ENCODE measurements at regions not wholly inside any gene's neighbourhood (a gene's known extent, or its start where the extent isn't known, plus 50 kb on each side); places are given as distances from the start of the nearest gene placed in this dataset.
A peak's percentile ranks its signal among the peaks of the same experiment; 100 is the strongest.
"Not testable (repeated sequence)": the region's sequence is repeated elsewhere in the genome, so short reads cannot be mapped to it uniquely, and the experiment has no call there.

DNA sequence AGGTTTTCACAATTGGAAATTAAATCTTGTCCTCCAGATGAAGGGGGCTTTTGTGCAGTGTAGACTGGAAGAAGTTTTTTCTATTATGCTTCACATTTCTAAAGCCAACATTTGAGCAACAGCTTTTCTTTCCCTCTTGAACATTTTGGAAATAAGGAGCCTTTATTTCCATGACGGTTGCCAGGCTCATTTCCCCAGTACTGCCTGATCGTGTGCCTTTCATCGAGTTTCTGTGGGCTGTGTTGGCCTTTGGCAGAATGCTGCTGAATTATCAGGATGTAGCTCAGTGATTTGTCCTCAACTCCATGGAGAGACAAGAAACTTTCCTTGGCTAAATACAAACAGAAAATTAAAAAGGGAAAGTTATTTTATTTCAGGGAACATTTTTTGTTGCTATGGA is 314.8 kb upstream of the LRRC3B start:
- intact Hi-C loops (cut with DNase I), result no loop called here
- peak in 1 of 2 donors; percentile 91 for ATAC-seq

DNA sequence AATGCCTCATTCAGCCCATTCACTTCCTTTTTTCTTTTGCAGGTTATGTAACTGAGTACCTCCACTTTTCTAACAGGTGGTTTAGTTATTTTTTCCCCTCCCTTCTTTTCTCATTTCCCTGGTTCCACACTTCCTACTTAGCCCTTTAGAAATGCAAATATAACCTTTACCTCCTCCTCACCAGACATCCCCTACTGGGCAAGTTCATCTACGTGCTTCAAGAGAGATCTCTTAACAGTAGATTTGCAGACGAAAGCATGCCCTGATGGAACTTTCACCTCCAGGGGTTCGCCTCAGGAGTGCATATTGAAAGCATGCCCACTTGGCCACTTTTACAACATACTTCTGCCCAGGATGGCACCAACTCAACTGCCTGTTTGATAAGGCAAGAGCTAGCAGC is 314.1 kb upstream of the LRRC3B start:
- WGBS, result 62% methylated on average over 3 of the region's 3 CpGs
- no peaks in the 10 kb centered on the region for H3K27me3 ChIP-seq (ENCODE audit: control insufficient read depth, insufficient read depth)
- no peak for ATAC-seq
- no peak overlapping the region for H3K4me3 ChIP-seq (ENCODE audit: low read length)
- H3K4me1 ChIP-seq (ENCODE audit: control insufficient read depth, insufficient read depth, low read length), result no peaks in the 10 kb centered on the region
- DNase-seq, result no peak
- no peaks in the 10 kb centered on the region for H3K9me3 ChIP-seq (ENCODE audit: control insufficient read depth, low read length)
- intact Hi-C loops (cut with DNase I), result no loop called here
- no peak overlapping the region for H3K27ac ChIP-seq (ENCODE audit: low read length)

More for the DNA sequence above, 314.8 kb upstream of the LRRC3B start:
- H3K4me1 ChIP-seq (ENCODE audit: control insufficient read depth, insufficient read depth, low read length), result no peaks in the 10 kb centered on the region
- H3K4me3 ChIP-seq (ENCODE audit: low read length), result no peak overlapping the region
- no peak overlapping the region for H3K27ac ChIP-seq (ENCODE audit: low read length)
- 50% methylated on average over 3 of the region's 3 CpGs for WGBS
- DNase-seq, result peak in 2 of 3 donors; percentile 18 to 58
- no peaks in the 10 kb centered on the region for H3K27me3 ChIP-seq (ENCODE audit: control insufficient read depth, insufficient read depth)
- no peaks in the 10 kb centered on the region for H3K9me3 ChIP-seq (ENCODE audit: control insufficient read depth, low read length)

DNA sequence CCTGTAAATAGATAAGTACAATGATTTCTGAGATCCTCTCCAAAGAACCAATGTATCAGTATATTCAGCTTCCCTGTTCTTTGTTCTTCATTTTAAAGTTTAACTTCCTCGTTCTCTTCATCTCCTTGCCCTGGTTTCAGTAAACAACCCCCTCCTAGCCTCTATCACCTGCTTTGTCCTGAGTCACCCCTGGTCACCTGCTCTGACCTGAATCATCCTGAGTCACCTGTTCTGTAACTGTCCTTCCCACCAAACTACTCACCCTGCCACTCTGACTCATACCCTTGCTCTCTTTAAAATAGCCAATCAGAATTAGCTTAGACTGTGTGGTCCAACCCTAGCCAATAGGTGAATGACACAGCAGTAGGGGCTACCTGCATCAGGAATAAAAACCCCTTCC is 313.0 kb upstream of the LRRC3B start:
- H3K4me3 ChIP-seq (ENCODE audit: low read length); ATAC-seq; H3K4me1 ChIP-seq (ENCODE audit: control insufficient read depth, insufficient read depth, low read length); H3K27ac ChIP-seq (ENCODE audit: low read length); DNase-seq; H3K9me3 ChIP-seq (ENCODE audit: control insufficient read depth, low read length); intact Hi-C loops (cut with DNase I); H3K27me3 ChIP-seq (ENCODE audit: control insufficient read depth, insufficient read depth): not testable (repeated sequence)
- 88% methylated on average over 1 of the region's 1 CpG for WGBS

DNA sequence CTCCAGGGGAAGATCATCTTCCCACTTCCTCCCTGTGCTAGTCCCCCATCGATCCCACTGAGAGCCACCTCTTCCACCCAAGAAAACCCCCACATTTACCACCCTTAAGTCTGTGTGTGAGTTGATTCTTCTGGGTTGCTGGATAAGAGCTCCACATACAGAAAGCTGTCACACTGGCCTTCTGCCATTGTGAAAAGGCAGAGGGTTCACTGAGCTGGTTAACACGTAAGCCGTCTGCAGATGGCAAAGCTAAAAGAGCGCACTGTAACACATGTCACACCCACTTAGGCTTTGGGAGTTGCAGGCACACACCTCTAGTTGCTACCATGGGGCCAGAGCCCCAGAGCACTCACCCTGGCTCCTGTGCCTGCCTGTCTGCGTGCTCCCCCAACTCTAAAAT is 309.8 kb upstream of the LRRC3B start:
- no peak overlapping the region for H3K4me3 ChIP-seq (ENCODE audit: low read length)
- intact Hi-C loops (cut with DNase I), result no loop called here
- ATAC-seq, result no peak

DNA sequence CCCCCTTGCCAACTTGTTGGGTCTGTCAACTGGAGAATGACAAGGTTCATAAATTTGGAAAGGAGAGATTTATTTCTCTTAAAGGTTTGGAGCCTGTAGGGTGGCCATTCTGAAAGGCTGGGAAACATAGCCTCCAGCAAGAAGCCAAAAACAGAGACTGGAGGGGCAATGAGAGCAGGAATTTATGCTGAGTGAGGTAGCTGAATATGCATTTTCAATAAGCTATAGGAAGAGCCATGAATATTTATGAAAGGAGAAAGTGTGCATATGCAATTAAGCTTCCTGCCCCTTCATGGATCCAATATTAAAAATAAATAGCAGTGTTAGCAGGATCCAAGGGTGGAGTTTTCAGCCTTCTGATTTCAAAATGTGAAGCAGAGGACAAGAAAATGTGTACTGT is 306.1 kb upstream of the LRRC3B start:
- Histone ChIP-seq H3K4me3 (ENCODE audit: low read length) (no peak overlapping the region), H3K27ac (ENCODE audit: low read length) (no peak overlapping the region), H3K4me1 (ENCODE audit: control insufficient read depth, insufficient read depth, low read length) (no peaks in the 10 kb centered on the region), H3K27me3 (ENCODE audit: control insufficient read depth, insufficient read depth) (no peaks in the 10 kb centered on the region), H3K9me3 (ENCODE audit: control insufficient read depth, low read length) (no peaks in the 10 kb centered on the region)
- intact Hi-C loops (cut with DNase I), result no loop called here
- ATAC-seq (no peak), DNase-seq (no peak)

More for the DNA sequence above, 309.8 kb upstream of the LRRC3B start:
- no peak for DNase-seq
- WGBS, result 88% methylated on average over 5 of the region's 5 CpGs
- no peaks in the 10 kb centered on the region for H3K4me1 ChIP-seq (ENCODE audit: control insufficient read depth, insufficient read depth, low read length)
- no peaks in the 10 kb centered on the region for H3K27me3 ChIP-seq (ENCODE audit: control insufficient read depth, insufficient read depth)
- no peaks in the 10 kb centered on the region for H3K9me3 ChIP-seq (ENCODE audit: control insufficient read depth, low read length)
- no peak overlapping the region for H3K27ac ChIP-seq (ENCODE audit: low read length)

DNA sequence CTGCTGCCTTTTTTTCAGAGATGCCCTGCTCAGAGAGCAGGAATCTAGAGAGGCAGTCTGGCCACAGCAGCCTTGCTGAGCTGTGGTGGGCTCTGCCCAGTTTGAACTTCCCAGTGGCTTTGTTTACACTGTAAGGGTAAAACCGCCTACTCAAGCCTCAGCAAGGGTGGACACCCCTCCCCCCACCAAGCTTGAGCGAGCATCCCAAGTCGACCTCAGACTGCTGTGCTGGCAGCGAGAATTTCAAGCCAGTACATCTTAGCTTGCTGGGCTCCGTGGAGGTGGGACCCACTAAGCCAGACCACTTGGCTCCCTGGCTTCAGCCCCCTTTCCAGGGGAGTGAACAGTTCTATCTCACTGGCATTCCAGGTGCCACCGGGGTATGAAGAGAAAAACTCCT is 298.8 kb upstream of the LRRC3B start:
- H3K27me3 ChIP-seq (ENCODE audit: control insufficient read depth, insufficient read depth); H3K9me3 ChIP-seq (ENCODE audit: control insufficient read depth, low read length); H3K4me1 ChIP-seq (ENCODE audit: control insufficient read depth, insufficient read depth, low read length); DNase-seq; H3K27ac ChIP-seq (ENCODE audit: low read length); H3K4me3 ChIP-seq (ENCODE audit: low read length); intact Hi-C loops (cut with DNase I); ATAC-seq: not testable (repeated sequence)
- WGBS, result 70% methylated on average over 6 of the region's 6 CpGs

DNA sequence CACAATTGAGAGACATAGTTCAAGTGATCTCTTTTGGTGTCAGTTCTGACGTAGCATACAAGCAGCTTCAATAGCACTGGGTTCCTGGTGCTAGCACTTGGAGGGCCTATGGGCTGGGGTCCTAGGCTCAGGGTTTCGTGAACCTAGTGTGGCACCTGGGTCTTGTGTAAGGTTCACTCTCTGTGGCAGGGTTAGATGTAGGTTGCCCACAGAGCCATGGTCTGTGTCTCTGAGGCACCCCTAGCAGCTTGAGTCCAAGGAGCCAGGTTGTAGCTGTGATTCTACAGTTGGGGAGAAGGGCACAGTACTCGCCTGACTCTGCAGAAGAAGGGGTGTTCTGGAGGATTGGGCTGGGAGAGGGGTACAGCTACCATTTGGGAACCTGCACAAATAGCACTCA is 282.6 kb upstream of the LRRC3B start:
- intact Hi-C loops (cut with DNase I), result no loop called here
- Histone ChIP-seq H3K4me1 (ENCODE audit: control insufficient read depth, insufficient read depth, low read length) (no peaks in the 10 kb centered on the region), H3K4me3 (ENCODE audit: low read length) (no peak overlapping the region), H3K27ac (ENCODE audit: low read length) (no peak overlapping the region), H3K9me3 (ENCODE audit: control insufficient read depth, low read length) (no peaks in the 10 kb centered on the region), H3K27me3 (ENCODE audit: control insufficient read depth, insufficient read depth) (no peaks in the 10 kb centered on the region)
- DNase-seq (no peak), ATAC-seq (no peak)
- WGBS, result 77% methylated on average over 3 of the region's 3 CpGs

DNA sequence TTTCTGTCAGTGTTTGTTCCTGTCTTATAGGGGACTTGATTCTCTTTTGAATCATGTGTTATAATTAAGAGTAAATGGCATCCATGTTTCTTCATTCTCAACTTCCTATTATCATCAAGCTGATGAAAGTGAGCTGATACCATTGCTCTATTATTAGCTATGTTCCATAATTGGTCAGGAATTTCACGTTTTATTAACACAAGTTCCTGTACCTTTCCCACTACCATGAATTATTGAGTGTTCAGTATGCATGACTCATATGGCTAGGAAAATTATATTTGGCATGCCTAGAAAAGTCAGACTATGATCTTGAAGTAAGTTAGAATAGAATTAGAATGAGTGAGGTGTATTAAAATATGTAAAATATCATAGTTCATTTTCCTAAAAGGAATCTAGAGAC is 278.9 kb upstream of the LRRC3B start:
- intact Hi-C loops (cut with DNase I), result no loop called here
- WGBS, result 23% methylated on average over 1 of the region's 1 CpG
- no peak for DNase-seq
- no peak overlapping the region for H3K4me3 ChIP-seq (ENCODE audit: low read length)
- no peaks in the 10 kb centered on the region for H3K9me3 ChIP-seq (ENCODE audit: control insufficient read depth, low read length)
- ATAC-seq, result no peak
- H3K27ac ChIP-seq (ENCODE audit: low read length), result no peak overlapping the region
- H3K27me3 ChIP-seq (ENCODE audit: control insufficient read depth, insufficient read depth), result no peaks in the 10 kb centered on the region
- no peaks in the 10 kb centered on the region for H3K4me1 ChIP-seq (ENCODE audit: control insufficient read depth, insufficient read depth, low read length)

DNA sequence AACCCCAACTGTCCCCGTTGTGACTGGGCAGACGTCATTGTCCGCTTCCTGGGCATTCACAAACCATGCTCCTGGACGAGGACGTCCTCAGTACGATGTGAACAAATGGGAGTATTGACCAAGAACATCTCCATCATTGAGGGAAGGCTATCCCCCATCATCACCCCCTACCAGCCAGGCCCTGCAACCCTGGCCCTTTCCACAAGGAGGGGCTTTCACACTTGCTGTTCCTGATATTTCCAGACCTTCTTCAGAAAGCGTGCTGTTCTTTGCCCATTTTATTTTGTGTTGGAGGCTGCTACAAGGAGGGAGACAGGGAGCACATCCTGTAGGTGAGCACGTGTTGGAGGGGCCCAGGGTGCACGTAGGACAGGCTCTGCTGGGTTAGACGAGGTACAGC is 277.0 kb upstream of the LRRC3B start:
- Histone ChIP-seq H3K9me3 (ENCODE audit: control insufficient read depth, low read length) (no peaks in the 10 kb centered on the region), H3K4me1 (ENCODE audit: control insufficient read depth, insufficient read depth, low read length) (no peaks in the 10 kb centered on the region), H3K4me3 (ENCODE audit: low read length) (no peak overlapping the region), H3K27me3 (ENCODE audit: control insufficient read depth, insufficient read depth) (no peaks in the 10 kb centered on the region), H3K27ac (ENCODE audit: low read length) (no peak overlapping the region)
- intact Hi-C loops (cut with DNase I), result no loop called here
- no peak for ATAC-seq
- 85% methylated on average over 10 of the region's 10 CpGs for WGBS
- DNase-seq, result no peak

DNA sequence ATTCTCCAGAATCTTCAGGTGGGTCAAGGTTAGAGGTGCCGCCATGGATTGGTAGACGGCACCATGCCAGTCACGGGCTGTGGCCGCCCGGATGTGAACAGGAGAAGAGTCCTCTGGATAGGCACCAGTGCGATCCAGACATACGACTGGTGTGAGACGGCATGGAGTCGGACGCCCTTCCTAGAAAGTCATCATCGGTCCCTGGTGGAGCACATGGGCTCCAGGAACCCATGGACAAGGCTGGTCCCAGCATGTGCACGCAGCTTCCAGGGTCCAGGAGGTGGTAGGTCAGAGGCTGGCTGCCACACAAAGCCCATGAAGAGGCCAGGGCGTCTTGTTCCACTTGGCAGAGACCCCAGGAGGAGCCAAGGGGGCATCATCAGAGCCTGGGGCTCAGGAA is 276.1 kb upstream of the LRRC3B start:
- WGBS, result 92% methylated on average over 13 of the region's 13 CpGs
- Histone ChIP-seq H3K27me3 (ENCODE audit: control insufficient read depth, insufficient read depth) (no peaks in the 10 kb centered on the region), H3K4me1 (ENCODE audit: control insufficient read depth, insufficient read depth, low read length) (no peaks in the 10 kb centered on the region), H3K4me3 (ENCODE audit: low read length) (no peak overlapping the region), H3K27ac (ENCODE audit: low read length) (no peak overlapping the region), H3K9me3 (ENCODE audit: control insufficient read depth, low read length) (no peaks in the 10 kb centered on the region)
- intact Hi-C loops (cut with DNase I), result no loop called here
- ATAC-seq (no peak), DNase-seq (no peak)

DNA sequence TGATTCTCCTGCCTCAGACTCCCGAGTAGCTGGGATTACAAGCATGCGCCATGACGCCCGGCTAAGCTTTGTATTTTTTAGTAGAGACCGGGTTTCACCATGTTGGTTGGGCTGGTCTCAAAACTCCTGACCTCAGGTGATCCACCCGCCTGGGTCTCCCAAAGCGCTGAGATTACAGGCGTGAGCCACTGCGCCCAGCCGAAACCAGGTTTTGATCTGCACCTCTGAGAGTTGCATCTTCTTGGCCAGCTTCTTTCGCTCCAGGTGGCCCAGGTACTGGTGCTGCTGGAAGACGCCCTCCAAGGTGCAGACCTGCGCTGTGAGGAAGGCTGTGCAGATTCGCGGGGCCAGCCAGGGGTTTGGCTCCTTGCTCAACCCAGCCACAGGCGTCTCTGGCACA is 275.4 kb upstream of the LRRC3B start:
- no peak for ATAC-seq
- Histone ChIP-seq H3K9me3 (ENCODE audit: control insufficient read depth, low read length) (no peaks in the 10 kb centered on the region), H3K27me3 (ENCODE audit: control insufficient read depth, insufficient read depth) (no peaks in the 10 kb centered on the region), H3K4me3 (ENCODE audit: low read length) (no peak overlapping the region), H3K4me1 (ENCODE audit: control insufficient read depth, insufficient read depth, low read length) (no peaks in the 10 kb centered on the region), H3K27ac (ENCODE audit: low read length) (no peak overlapping the region)
- no peak for DNase-seq
- intact Hi-C loops (cut with DNase I), result no loop called here
- 96% methylated on average over 16 of the region's 16 CpGs for WGBS

DNA sequence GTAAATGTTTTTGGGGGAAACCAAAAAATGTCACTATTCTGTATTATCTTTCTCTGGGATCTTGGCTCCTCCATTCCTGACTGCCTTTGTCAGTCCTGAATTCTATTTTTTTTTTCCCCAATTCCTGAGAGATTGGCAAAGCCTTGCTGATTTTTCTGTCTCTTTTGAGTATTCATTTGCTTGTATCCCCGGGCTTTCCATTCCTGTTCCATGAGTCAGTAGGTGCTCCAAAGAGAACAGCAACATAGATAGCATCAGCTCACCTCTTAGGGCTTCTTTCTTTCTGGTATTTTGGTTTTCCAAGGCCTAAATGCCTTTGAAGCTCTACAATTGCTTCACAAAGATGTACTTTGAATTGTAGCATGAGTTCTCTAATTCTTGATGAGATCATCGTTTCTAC is 271.7 kb upstream of the LRRC3B start:
- intact Hi-C loops (cut with DNase I), result no loop called here
- H3K9me3 ChIP-seq (ENCODE audit: control insufficient read depth, low read length), result no peaks in the 10 kb centered on the region
- no peaks in the 10 kb centered on the region for H3K27me3 ChIP-seq (ENCODE audit: control insufficient read depth, insufficient read depth)
- H3K27ac ChIP-seq (ENCODE audit: low read length), result no peak overlapping the region
- 86% methylated on average over 2 of the region's 2 CpGs for WGBS
- ATAC-seq (no peak), DNase-seq (no peak)
- no peak overlapping the region for H3K4me3 ChIP-seq (ENCODE audit: low read length)
- H3K4me1 ChIP-seq (ENCODE audit: control insufficient read depth, insufficient read depth, low read length), result no peaks in the 10 kb centered on the region

Measured in right cardiac atrium (tissue), 5 donors.